Kidney (tissue), 13 donors: ENCODE measurements at regions not wholly inside any gene's neighbourhood (a gene's known extent, or its start where the extent isn't known, plus 50 kb on each side); places are given as distances from the start of the nearest gene placed in this dataset.

Experiments used
- DNase-seq, 5 donors: peaks; one replicate each; pipeline ENCODE4 v3.0.0-alpha.2; 2013 to 2020
- FAIRE-seq: peaks from 2 replicates; lab custom pipeline; 2012; peaks lifted over from hg19 to GRCh38; lab: Jason Lieb, UNC
- H3K27ac ChIP-seq, 2 donors: one replicate each; pipeline ENCODE4 v1.7.0; 2013; ENCODE audit warnings: low read depth in 2 of 2, low read length in 2 of 2, inconsistent platforms in 1 of 2
- H3K27me3 ChIP-seq: one replicate; pipeline ENCODE4 v1.7.1; 2013; ENCODE audit warnings: low read length, inconsistent platforms; ENCODE audit not compliant: control insufficient read depth, insufficient read depth
- H3K36me3 ChIP-seq, 3 donors: one replicate each; pipeline versions ENCODE4 v1.7.0 to v1.7.1; 2013; ENCODE audit warnings: low read length in 3 of 3, control low read depth in 1 of 3, inconsistent platforms in 1 of 3; ENCODE audit not compliant: insufficient read depth in 3 of 3, control insufficient read depth in 2 of 3
- H3K4me1 ChIP-seq, 3 donors: one replicate each; pipeline versions ENCODE4 v1.7.0 to v1.7.1; 2013; ENCODE audit warnings: low read length in 3 of 3, inconsistent platforms in 1 of 3, low read depth in 1 of 3; ENCODE audit not compliant: control insufficient read depth in 2 of 3, insufficient read depth in 2 of 3
- H3K4me3 ChIP-seq, 3 donors: one replicate each; pipeline versions ENCODE4 v1.7.0 to v1.8.1; 2013; ENCODE audit warnings: low read length in 3 of 3, control low read depth in 1 of 3, inconsistent platforms in 1 of 3
- H3K9ac ChIP-seq, 3 donors: one replicate each; pipeline versions ENCODE4 v1.7.0 to v1.7.1; 2013; ENCODE audit warnings: low read length in 3 of 3, control low read depth in 1 of 3, inconsistent platforms in 1 of 3
- H3K9me3 ChIP-seq, 3 donors: one replicate each; pipeline versions ENCODE4 v1.7.0 to v1.7.1; 2013; ENCODE audit warnings: low read length in 3 of 3, control low read depth in 1 of 3, inconsistent platforms in 1 of 3; ENCODE audit not compliant: control insufficient read depth in 2 of 3, insufficient read depth in 1 of 3
- CTCF ChIP-seq: IDR thresholded peaks from 3 replicates; pipeline ENCODE4 v1.5.1; 2012; ENCODE audit warnings: mild to moderate bottlenecking, moderate library complexity, borderline replicate concordance; ENCODE audit not compliant: insufficient read depth; ENCODE audit errors: extremely low read depth
- intact Hi-C: fragments of 100-400 bp; cut with DNase I; formaldehyde crosslinking; loops from one replicate; pipeline ENCODE4 v1.11.1; 2022
- donor health status: control.
- donor health status: control.
- donor health status: control.
- donor health status: control.
- donor health status: control.
- donor health status: DM: yes; HTN: yes; CAD: no.
- donor health status: Normal renal cell carcinoma (clear cell type).

GRCh38 chr2:207308519-207309224 lies 142.9 kb upstream of the KLF7 start:
- no peaks in the 10 kb centered on the region for H3K4me1 ChIP-seq
- no peak for DNase-seq
- no peak overlapping the region for H3K4me3 ChIP-seq
- H3K36me3 ChIP-seq, result no peaks in the 10 kb centered on the region
- no peaks in the 10 kb centered on the region for H3K27me3 ChIP-seq
- H3K9ac ChIP-seq, result no peak overlapping the region
- no peaks in the 10 kb centered on the region for H3K9me3 ChIP-seq
- no peak for TF ChIP-seq CTCF
- no peak for FAIRE-seq
- no peak overlapping the region for H3K27ac ChIP-seq
- intact Hi-C loops, result no loop called here

DNA sequence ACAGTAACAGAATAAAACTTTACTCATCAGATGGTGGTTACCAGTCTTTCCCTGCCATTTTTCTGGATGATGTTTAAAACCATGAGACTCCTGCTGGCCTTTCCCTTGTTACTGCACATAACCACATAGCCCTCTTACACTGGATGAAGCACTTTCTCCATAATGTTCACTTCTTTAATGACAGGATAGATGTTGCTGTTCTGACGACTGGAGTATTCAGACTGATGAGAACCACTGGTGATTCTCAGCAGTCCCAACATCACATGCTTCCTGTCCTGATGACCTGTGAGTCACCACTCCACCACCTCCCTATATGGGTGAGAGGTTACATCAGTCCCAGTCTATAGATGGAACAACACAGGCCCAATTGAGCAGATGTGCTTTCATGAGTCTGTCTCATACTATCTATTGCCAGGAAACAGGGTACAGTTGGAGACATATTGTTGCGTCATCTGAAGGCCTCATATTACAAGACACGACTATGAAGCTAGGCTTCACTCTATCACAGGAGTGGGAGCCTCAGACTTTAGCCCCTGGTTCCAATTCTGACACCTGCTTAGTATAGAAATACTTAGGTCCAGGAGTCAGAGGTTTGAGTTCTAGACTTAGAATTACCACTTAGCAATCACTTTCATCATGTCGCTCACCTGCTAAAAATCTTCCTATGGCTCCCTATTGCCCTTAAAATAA lies 145.7 kb upstream of the KLF7 start:
- FAIRE-seq (no peak), DNase-seq (peak in 1 of 5 donors; percentile 22)
- Histone ChIP-seq H3K27me3 (no peaks in the 10 kb centered on the region), H3K4me1 (no peaks in the 10 kb centered on the region), H3K27ac (no peak overlapping the region), H3K9ac (no peak overlapping the region), H3K36me3 (no peaks in the 10 kb centered on the region), H3K9me3 (no peaks in the 10 kb centered on the region), H3K4me3 (no peak overlapping the region)
- no peak for TF ChIP-seq CTCF
- intact Hi-C loops, result no loop called here

GRCh38 chr2:207312006-207312356 lies 146.2 kb upstream of the KLF7 start:
- Histone ChIP-seq H3K27ac (no peak overlapping the region), H3K4me3 (no peak overlapping the region), H3K36me3 (no peaks in the 10 kb centered on the region), H3K9me3 (no peaks in the 10 kb centered on the region), H3K27me3 (no peaks in the 10 kb centered on the region), H3K4me1 (no peaks in the 10 kb centered on the region), H3K9ac (no peak overlapping the region)
- no peak for DNase-seq
- no peak for TF ChIP-seq CTCF
- FAIRE-seq, result no peak
- intact Hi-C loops, result no loop called here
